CD4-positive, alpha-beta memory T cell (primary cell): ENCODE measurements at regions not wholly inside any gene's neighbourhood (a gene's known extent, or its start where the extent isn't known, plus 50 kb on each side); places are given as distances from the start of the nearest gene placed in this dataset.
A peak's percentile ranks its signal among the peaks of the same experiment; 100 is the strongest.

ENCODE experiments used
- CTCF ChIA-PET: fragments of 350-600 bp; sonication (Branson Sonifier 250); formaldehyde crosslinking; loops from one replicate; lab custom pipeline; 2021; ENCODE audit warnings: inconsistent platforms; ENCODE audit not compliant: partially characterized antibody; lab: Charles Lee
- POLR2A ChIA-PET: fragments of 350-600 bp; sonication (Branson Sonifier 250); formaldehyde crosslinking; loops from one replicate; lab custom pipeline; 2021; ENCODE audit not compliant: partially characterized antibody; lab: Charles Lee
- DNase-seq, 5 donors: peaks; one replicate each; pipeline versions ENCODE4 v3.0.0 to v3.0.0-alpha.2; 2020 to 2022; ENCODE audit warnings: mixed read lengths in 1 of 5
- H3K27ac ChIP-seq: one replicate; pipeline ENCODE4 v1.7.0; 2013; ENCODE audit warnings: low read depth, low read length
- H3K27me3 ChIP-seq: 2 replicates; pipeline ENCODE4 v1.7.0; 2013; ENCODE audit warnings: mild to moderate bottlenecking, low read length, moderate library complexity; ENCODE audit not compliant: insufficient read depth
- H3K36me3 ChIP-seq: 2 replicates; pipeline ENCODE4 v1.7.0; 2013; ENCODE audit warnings: mild to moderate bottlenecking, low read length, moderate library complexity; ENCODE audit not compliant: insufficient read depth
- H3K4me1 ChIP-seq: 2 replicates; pipeline ENCODE4 v1.7.0; 2013; ENCODE audit warnings: mild to moderate bottlenecking, low read length, moderate library complexity; ENCODE audit not compliant: insufficient read depth
- H3K4me3 ChIP-seq, 2 donors: one replicate each; pipeline ENCODE4 v1.7.0; 2013; ENCODE audit warnings: low read length in 2 of 2, mild to moderate bottlenecking in 1 of 2
- H3K9me3 ChIP-seq, 2 donors: one replicate each; pipeline ENCODE4 v1.7.0; 2013; ENCODE audit warnings: low read length in 2 of 2, control low read depth in 1 of 2; ENCODE audit not compliant: control insufficient read depth in 1 of 2
- H3K27ac Mint-ChIP-seq, 7 donors: one replicate each; pipeline ENCODE4 v1.8.0; 2020 to 2021; ENCODE audit warnings: mixed read lengths in 7 of 7, mild to moderate bottlenecking in 6 of 7, inconsistent platforms in 3 of 7, moderate library complexity in 3 of 7
- H3K27me3 Mint-ChIP-seq, 2 donors: one replicate each; pipeline ENCODE4 v1.8.0; 2020 to 2021; ENCODE audit warnings: mixed read lengths in 2 of 2
- H3K36me3 Mint-ChIP-seq, 2 donors: one replicate each; pipeline ENCODE4 v1.8.0; 2020 to 2021; ENCODE audit warnings: mixed read lengths in 2 of 2, inconsistent platforms in 1 of 2, mild to moderate bottlenecking in 1 of 2
- H3K4me1 Mint-ChIP-seq, 4 donors: one replicate each; pipeline ENCODE4 v1.8.0; 2020 to 2021; ENCODE audit warnings: mixed read lengths in 4 of 4, mild to moderate bottlenecking in 1 of 4
- H3K4me3 Mint-ChIP-seq, 8 donors: one replicate each; pipeline ENCODE4 v1.8.0; 2020 to 2021; ENCODE audit warnings: mixed read lengths in 8 of 8, mild to moderate bottlenecking in 7 of 8, moderate library complexity in 6 of 8, inconsistent platforms in 3 of 8
- H3K9me3 Mint-ChIP-seq, 8 donors: one replicate each; pipeline ENCODE4 v1.8.0; 2020 to 2021; ENCODE audit warnings: mixed read lengths in 8 of 8, mild to moderate bottlenecking in 5 of 8, inconsistent platforms in 3 of 8, moderate library complexity in 1 of 8
- intact Hi-C: fragments of 100-400 bp; cut with micrococcal nuclease; formaldehyde crosslinking; loops from one replicate; pipeline ENCODE4 v1.15.1; 2023

DNA sequence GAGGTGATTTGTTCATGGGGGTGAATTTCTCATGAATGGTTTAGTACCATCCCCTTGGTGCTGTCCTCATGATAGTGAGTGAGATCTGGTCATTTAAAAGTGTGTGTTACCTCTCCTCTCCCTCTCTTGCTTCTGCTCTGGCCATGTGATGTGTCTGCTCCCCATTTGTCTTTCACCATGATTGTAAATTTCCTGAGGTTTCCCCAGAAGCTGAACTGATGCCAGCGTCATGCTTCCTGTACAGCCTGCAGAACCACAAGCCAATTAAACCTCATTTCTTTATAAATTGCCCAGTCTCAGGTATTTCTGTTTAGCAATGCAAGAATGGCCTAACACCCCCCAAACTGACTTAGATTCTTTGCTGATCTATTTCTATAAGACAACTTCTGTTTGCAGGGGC lies 249.4 kb upstream of the B3GALT2 start:
- no peak overlapping the region for H3K27ac ChIP-seq
- H3K27me3 ChIP-seq = no peaks in the 10 kb centered on the region
- Mint-ChIP-seq H3K4me1 (peaks cover 23 to 38% (median 30%) of the 10 kb centered on the region in 4 donors), H3K4me3 (peak overlapping the region in 1 of 8 donors; percentile 7), H3K36me3 (peaks cover 31 to 37% of the 10 kb centered on the region in 2 donors), H3K27ac (peak overlapping the region in 2 of 7 donors; percentile 61 to 63), H3K27me3 (no peaks in the 10 kb centered on the region), H3K9me3 (peaks cover 0 to 54% (median 45%) of the 10 kb centered on the region in 8 donors)
- POLR2A ChIA-PET = interaction anchor here (1.2 to 2.5 kb wide), 3 partner anchors 14 to 23 kb away, joined by 4 to 5 read pairs (median 5); no protein-coding TSS in a partner anchor
- CTCF ChIA-PET = no interaction called here
- no peaks in the 10 kb centered on the region for H3K36me3 ChIP-seq
- H3K4me3 ChIP-seq = no peak overlapping the region
- H3K9me3 ChIP-seq = peaks cover 0 to 12% of the 10 kb centered on the region in 2 donors
- intact Hi-C loops = no loop called here
- DNase-seq = no peak
- H3K4me1 ChIP-seq = peaks cover 21% of the 10 kb centered on the region

DNA sequence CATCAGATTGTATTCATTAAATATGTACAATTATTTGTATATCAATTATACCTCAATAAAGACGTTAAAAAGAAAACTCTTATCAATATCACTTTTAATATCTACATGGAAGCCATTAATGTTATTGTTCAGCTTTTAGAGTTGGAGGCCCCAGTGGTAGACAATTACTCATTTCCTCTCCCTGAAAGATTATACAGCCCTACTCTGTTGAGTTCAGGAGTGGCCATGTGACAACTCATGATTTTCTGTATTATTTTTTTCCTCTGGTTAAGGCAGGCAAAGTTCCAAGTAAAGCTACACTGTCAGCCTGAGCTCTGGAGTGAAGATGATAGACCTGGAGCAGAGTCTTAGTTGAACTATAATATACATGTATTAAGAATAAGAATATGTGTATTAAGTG lies 247.9 kb upstream of the B3GALT2 start:
- Histone ChIP-seq H3K36me3 (no peaks in the 10 kb centered on the region), H3K4me1 (peaks cover 18% of the 10 kb centered on the region), H3K27me3 (no peaks in the 10 kb centered on the region), H3K27ac (no peak overlapping the region), H3K4me3 (no peak overlapping the region), H3K9me3 (peaks cover 0 to 12% of the 10 kb centered on the region in 2 donors)
- intact Hi-C loops = no loop called here
- DNase-seq = no peak
- H3K9me3 Mint-ChIP-seq = peaks cover 0 to 49% (median 41%) of the 10 kb centered on the region in 8 donors
- peaks cover 25 to 32% of the 10 kb centered on the region in 2 donors for H3K36me3 Mint-ChIP-seq
- no peaks in the 10 kb centered on the region for H3K27me3 Mint-ChIP-seq
- no peak overlapping the region for H3K27ac Mint-ChIP-seq
- ChIA-PET POLR2A (interaction anchor here (0.8 to 2.5 kb wide), 3 partner anchors 17 to 45 kb away, joined by 3 to 5 read pairs (median 3); no protein-coding TSS in a partner anchor), CTCF (interaction anchor here (1.6 kb wide), 1 partner anchor 16 kb away, joined by 5 read pairs; no protein-coding TSS in a partner anchor)
- H3K4me1 Mint-ChIP-seq = peaks cover 22 to 29% (median 26%) of the 10 kb centered on the region in 4 donors
- H3K4me3 Mint-ChIP-seq = no peak overlapping the region

DNA sequence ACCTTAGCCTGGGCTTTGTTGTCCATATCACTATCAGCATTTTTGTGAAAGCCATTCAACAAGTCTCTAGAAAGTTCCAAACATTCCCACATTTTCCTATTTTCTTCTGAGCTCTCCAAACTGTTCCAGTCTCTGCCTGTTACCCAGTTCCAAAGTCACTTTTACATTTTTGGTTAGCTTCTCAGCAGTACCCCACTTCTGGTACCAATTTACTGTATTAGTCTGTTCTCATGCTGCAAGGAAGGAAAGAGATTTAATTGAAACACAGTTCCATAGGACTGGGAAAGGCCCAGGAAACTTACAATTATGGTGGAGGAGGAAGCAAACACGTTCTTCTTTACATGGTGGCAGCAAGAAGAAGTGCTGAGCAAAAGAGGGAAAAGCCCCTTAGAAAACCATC lies 247.2 kb upstream of the B3GALT2 start:
- H3K9me3 ChIP-seq = peaks cover 0 to 12% of the 10 kb centered on the region in 2 donors
- POLR2A ChIA-PET = interaction anchor here (1.0 to 2.5 kb wide), 2 partner anchors 17 to 46 kb away, joined by 3 to 5 read pairs; no protein-coding TSS in a partner anchor
- H3K27me3 Mint-ChIP-seq = no peaks in the 10 kb centered on the region
- peaks cover 11% of the 10 kb centered on the region for H3K4me1 ChIP-seq
- peak overlapping the region in 1 of 7 donors; percentile 50 for H3K27ac Mint-ChIP-seq
- intact Hi-C loops = no loop called here
- H3K36me3 Mint-ChIP-seq = peaks cover 25 to 28% of the 10 kb centered on the region in 2 donors
- no peak overlapping the region for H3K27ac ChIP-seq
- H3K4me1 Mint-ChIP-seq = peaks cover 18 to 26% (median 23%) of the 10 kb centered on the region in 4 donors
- peaks cover 0 to 49% (median 41%) of the 10 kb centered on the region in 8 donors for H3K9me3 Mint-ChIP-seq
- no peaks in the 10 kb centered on the region for H3K27me3 ChIP-seq
- CTCF ChIA-PET = no interaction called here
- H3K4me3 Mint-ChIP-seq = no peak overlapping the region
- H3K36me3 ChIP-seq = no peaks in the 10 kb centered on the region
- H3K4me3 ChIP-seq = no peak overlapping the region
- no peak for DNase-seq

DNA sequence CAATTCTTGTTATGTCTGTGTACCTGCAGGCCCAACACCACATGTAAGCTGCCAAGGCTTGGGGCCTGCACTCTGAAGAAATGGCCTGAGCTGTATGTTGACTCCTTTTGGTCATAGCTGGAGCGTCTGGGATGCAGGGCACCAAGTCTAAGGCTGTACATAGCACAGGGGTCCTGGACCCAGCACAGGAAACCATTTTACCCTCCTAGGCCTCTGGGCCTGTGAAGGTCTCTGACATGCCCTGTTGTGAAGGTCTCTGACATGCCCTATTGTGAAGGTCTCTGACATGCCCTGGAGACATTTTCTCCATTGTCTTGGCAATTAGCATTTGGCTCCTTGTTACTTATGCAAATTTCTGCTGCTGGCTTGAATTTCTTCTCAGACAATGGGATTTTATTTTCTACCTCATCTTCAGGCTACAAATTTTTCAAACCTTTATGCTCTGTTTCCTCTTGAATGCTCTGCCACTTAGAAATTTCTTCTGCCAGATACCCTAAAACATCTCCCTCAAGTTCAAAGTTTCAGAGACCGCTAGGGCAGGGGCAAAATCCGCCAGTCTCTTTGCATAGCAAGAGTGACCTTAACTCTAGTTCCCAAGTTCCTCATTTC lies 246.7 kb upstream of the B3GALT2 start:
- Mint-ChIP-seq H3K9me3 (peaks cover 0 to 49% (median 41%) of the 10 kb centered on the region in 8 donors), H3K4me3 (no peak overlapping the region), H3K36me3 (peaks cover 25 to 28% of the 10 kb centered on the region in 2 donors), H3K4me1 (peaks cover 13 to 21% (median 21%) of the 10 kb centered on the region in 4 donors), H3K27ac (peak overlapping the region in 1 of 7 donors; percentile 52), H3K27me3 (no peaks in the 10 kb centered on the region)
- intact Hi-C loops = no loop called here
- H3K27ac ChIP-seq = no peak overlapping the region
- H3K36me3 ChIP-seq = no peaks in the 10 kb centered on the region
- no peak overlapping the region for H3K4me3 ChIP-seq
- H3K4me1 ChIP-seq = peaks cover 6% of the 10 kb centered on the region
- H3K27me3 ChIP-seq = no peaks in the 10 kb centered on the region
- peaks cover 0 to 12% of the 10 kb centered on the region in 2 donors for H3K9me3 ChIP-seq
- no peak for DNase-seq
- CTCF ChIA-PET = no interaction called here
- POLR2A ChIA-PET = interaction anchor here (0.9 to 1.1 kb wide), 2 partner anchors 10 kb away, joined by 3 read pairs; no protein-coding TSS in a partner anchor

DNA sequence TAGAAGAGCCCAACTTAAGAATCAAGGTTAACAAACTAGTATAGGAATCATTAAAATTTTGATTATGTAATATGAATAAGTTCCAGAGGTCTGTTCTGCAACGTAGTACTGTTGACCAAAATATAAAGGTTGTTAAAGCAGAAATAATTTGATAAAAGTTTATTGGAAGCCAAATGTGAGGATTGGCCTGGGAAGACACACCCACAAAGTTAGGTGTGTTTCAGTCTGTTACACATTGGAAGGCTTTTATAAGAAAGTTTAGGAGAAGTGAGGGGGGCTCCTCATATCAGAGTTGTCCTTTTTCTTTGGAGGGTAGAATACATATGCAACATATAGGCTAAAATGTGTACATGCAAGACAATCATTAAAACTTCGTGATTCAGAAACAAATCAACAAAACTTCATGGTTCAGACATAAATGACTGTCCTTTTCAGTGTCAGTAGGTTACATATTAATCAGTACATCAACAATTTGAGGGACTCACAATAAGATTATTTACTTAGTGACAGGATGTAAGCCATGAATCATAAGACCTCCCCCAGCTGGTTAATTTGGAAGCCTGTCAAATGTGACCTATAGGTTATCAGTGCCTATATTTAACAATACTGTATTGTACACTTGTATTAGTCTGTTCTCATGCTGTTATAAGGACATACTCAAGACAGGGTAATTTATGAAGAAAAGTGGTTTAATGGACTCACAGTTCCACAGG lies 245.0 kb upstream of the B3GALT2 start:
- Mint-ChIP-seq H3K4me3 (no peak overlapping the region), H3K27ac (peak overlapping the region in 1 of 7 donors; percentile 74), H3K9me3 (peaks cover 0 to 42% (median 38%) of the 10 kb centered on the region in 8 donors), H3K36me3 (peaks cover 22 to 23% of the 10 kb centered on the region in 2 donors), H3K27me3 (no peaks in the 10 kb centered on the region), H3K4me1 (peaks cover 14 to 27% (median 21%) of the 10 kb centered on the region in 4 donors)
- intact Hi-C loops = no loop called here
- no peaks in the 10 kb centered on the region for H3K36me3 ChIP-seq
- ChIA-PET CTCF (no interaction called here), POLR2A (interaction anchor here (0.6 kb wide), 1 partner anchor 27 kb away, joined by 3 read pairs; no protein-coding TSS in a partner anchor)
- H3K9me3 ChIP-seq = peaks cover 0 to 12% of the 10 kb centered on the region in 2 donors
- H3K27ac ChIP-seq = no peak overlapping the region
- DNase-seq = no peak
- H3K4me3 ChIP-seq = no peak overlapping the region
- H3K4me1 ChIP-seq = peaks cover 3% of the 10 kb centered on the region
- no peaks in the 10 kb centered on the region for H3K27me3 ChIP-seq

DNA sequence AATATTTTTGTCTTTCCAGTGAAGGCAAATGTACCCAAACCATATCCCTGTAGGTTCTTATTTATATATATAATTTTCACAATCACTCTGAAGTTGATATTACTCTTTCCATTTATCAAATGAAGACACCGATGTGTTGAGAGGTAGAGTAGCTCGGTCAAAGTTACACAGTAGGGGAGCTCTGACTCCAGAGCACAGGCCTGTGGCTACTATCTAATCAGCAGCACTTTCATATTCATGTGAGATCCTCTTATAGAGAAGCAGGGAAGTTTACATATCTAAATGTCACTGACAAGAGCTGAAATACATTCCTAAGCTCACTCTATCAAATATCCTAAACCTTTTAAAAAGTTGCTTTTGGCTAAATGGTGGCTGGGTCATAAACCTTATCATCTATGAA lies 241.1 kb upstream of the B3GALT2 start:
- Histone ChIP-seq H3K36me3 (no peaks in the 10 kb centered on the region), H3K4me1 (peaks cover 3% of the 10 kb centered on the region), H3K4me3 (no peak overlapping the region), H3K27me3 (no peaks in the 10 kb centered on the region), H3K9me3 (no peaks in the 10 kb centered on the region), H3K27ac (no peak overlapping the region)
- CTCF ChIA-PET = interaction anchor here (0.7 kb wide), 1 partner anchor 10 kb away, joined by 3 read pairs; no protein-coding TSS in a partner anchor
- H3K4me3 Mint-ChIP-seq = no peak overlapping the region
- POLR2A ChIA-PET = interaction anchor here (0.6 to 1.9 kb wide), 3 partner anchors 9 to 11 kb away, joined by 3 to 4 read pairs (median 3); no protein-coding TSS in a partner anchor
- intact Hi-C loops = no loop called here
- H3K4me1 Mint-ChIP-seq = peaks cover 8 to 23% (median 17%) of the 10 kb centered on the region in 4 donors
- no peak for DNase-seq
- H3K27ac Mint-ChIP-seq = peak overlapping the region in 4 of 7 donors; percentile 5 to 80 (median 34)
- peaks cover 0 to 11% (median 5%) of the 10 kb centered on the region in 8 donors for H3K9me3 Mint-ChIP-seq
- no peaks in the 10 kb centered on the region for H3K27me3 Mint-ChIP-seq
- peaks cover 0 to 3% of the 10 kb centered on the region in 2 donors for H3K36me3 Mint-ChIP-seq
